ENCODE measurements at regions not wholly inside any gene's neighbourhood (a gene's known extent, or its start where the extent isn't known, plus 50 kb on each side); places are given as distances from the start of the nearest gene placed in this dataset.

DNA sequence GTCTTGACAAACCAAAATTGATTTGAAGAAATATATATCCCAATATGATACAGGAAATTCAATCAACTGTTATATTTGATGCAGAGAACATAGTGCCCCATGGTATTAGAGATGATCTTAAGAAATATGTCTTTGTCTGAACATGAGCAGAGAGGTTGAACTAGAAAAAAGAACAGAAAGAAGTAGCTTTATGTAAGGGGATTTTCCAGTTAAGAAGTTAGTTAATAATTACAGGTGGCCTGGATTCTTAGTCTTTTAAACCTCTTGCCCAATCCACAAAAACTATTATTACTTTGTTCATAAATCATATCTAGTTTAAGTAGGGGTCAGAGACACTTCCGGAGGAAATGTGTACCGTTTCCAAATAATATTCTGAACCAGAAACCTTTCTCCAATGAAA lies 1186.7 kb upstream of the EPHA6 start:
- no peaks in the 10 kb centered on the region for H3K9me3 ChIP-seq
- Mint-ChIP-seq H3K27me3 (ENCODE audit: insufficient read depth, unreplicated experiment) (no peaks in the 10 kb centered on the region), H3K27ac (ENCODE audit: unreplicated experiment) (no peak overlapping the region), H3K36me3 (ENCODE audit: insufficient read depth, unreplicated experiment) (no peaks in the 10 kb centered on the region), H3K9me3 (ENCODE audit: unreplicated experiment) (no peaks in the 10 kb centered on the region), H3K4me1 (ENCODE audit: low read depth, unreplicated experiment) (no peaks in the 10 kb centered on the region), H3K4me3 (ENCODE audit: unreplicated experiment) (no peak overlapping the region)
- ChIA-PET CTCF (no interaction called here), POLR2A (no interaction called here)
- BruUV-seq (replicated peaks), result no TSS peak
- no peak overlapping the region for H3K4me3 ChIP-seq (ENCODE audit: low read depth, low read length)
- no peaks in the 10 kb centered on the region for H3K4me1 ChIP-seq
- TF ChIP-seq, protein P1, sequence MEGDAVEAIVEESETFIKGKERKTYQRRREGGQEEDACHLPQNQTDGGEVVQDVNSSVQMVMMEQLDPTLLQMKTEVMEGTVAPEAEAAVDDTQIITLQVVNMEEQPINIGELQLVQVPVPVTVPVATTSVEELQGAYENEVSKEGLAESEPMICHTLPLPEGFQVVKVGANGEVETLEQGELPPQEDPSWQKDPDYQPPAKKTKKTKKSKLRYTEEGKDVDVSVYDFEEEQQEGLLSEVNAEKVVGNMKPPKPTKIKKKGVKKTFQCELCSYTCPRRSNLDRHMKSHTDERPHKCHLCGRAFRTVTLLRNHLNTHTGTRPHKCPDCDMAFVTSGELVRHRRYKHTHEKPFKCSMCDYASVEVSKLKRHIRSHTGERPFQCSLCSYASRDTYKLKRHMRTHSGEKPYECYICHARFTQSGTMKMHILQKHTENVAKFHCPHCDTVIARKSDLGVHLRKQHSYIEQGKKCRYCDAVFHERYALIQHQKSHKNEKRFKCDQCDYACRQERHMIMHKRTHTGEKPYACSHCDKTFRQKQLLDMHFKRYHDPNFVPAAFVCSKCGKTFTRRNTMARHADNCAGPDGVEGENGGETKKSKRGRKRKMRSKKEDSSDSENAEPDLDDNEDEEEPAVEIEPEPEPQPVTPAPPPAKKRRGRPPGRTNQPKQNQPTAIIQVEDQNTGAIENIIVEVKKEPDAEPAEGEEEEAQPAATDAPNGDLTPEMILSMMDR (IDR thresholded peaks at IDR 0.05; ENCODE audit: insufficient read depth in 1 of 2, low read depth in 1 of 2, low read length in 1 of 2, severe bottlenecking in 1 of 2, unreplicated experiment in 1 of 2), result no peak
- intact Hi-C loops (cut with micrococcal nuclease; ENCODE audit: unreplicated experiment), result no loop called here
- H3K27me3 ChIP-seq (replicated peaks; ENCODE audit: control insufficient read depth, insufficient read depth, low read length), result no peaks in the 10 kb centered on the region
- DNase-seq, result no peak
- H3K36me3 ChIP-seq (ENCODE audit: control insufficient read depth, insufficient read depth, low read length), result no peaks in the 10 kb centered on the region

DNA sequence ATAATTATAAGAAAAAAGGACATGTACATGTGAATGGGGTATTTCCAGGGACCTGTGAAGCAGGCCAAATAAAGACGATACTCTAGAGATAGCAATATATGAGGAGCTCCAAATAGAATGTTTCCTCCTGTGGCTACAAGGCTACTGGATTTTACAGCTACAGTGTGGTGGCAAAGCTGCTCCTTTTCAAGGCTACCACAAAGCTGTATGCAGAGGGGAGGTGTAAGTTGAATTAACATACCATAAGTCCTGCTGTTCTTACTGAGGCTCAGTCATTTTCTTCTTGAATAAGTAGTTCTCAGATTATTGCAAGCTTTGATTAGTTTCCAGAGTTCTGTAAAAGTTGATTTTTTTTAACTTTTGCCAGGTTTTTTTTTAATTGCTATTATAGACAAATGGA lies 1184.6 kb upstream of the EPHA6 start:
- POLR2A ChIA-PET, result no interaction called here
- H3K27me3 Mint-ChIP-seq (ENCODE audit: insufficient read depth, unreplicated experiment), result no peaks in the 10 kb centered on the region

DNA sequence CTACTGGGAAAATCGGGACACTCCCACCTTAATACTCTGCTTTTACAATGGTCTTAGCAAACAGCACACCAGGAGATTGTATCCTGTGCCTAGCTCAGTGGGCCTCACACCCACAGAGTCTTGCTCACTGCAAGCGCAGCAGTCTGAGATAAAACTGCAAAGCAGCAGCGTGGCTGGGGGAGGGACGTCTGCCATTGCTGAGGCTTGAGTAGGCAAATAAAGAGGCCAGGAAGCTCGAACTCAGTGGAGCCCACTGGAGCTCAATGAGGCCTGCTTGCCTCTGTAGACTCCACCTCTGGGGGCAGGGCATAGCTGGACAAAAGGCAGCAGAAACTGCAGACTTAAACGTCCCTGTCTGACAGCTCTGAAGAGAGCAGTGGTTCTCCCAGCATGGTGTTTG lies 1169.1 kb upstream of the EPHA6 start:
- intact Hi-C loops (cut with micrococcal nuclease; ENCODE audit: unreplicated experiment), result no loop called here
- H3K9me3 Mint-ChIP-seq (ENCODE audit: unreplicated experiment), result peaks cover 30% of the 10 kb centered on the region

More for the DNA sequence above, 1184.6 kb upstream of the EPHA6 start:
- Mint-ChIP-seq H3K4me3 (ENCODE audit: unreplicated experiment) (no peak overlapping the region), H3K27ac (ENCODE audit: unreplicated experiment) (no peak overlapping the region), H3K36me3 (ENCODE audit: insufficient read depth, unreplicated experiment) (no peaks in the 10 kb centered on the region), H3K4me1 (ENCODE audit: low read depth, unreplicated experiment) (no peaks in the 10 kb centered on the region), H3K9me3 (ENCODE audit: unreplicated experiment) (no peaks in the 10 kb centered on the region)
- Histone ChIP-seq H3K27me3 (replicated peaks; ENCODE audit: control insufficient read depth, insufficient read depth, low read length) (no peaks in the 10 kb centered on the region), H3K4me3 (ENCODE audit: low read depth, low read length) (no peak overlapping the region), H3K36me3 (ENCODE audit: control insufficient read depth, insufficient read depth, low read length) (no peaks in the 10 kb centered on the region), H3K4me1 (no peaks in the 10 kb centered on the region), H3K9me3 (no peaks in the 10 kb centered on the region)
- BruUV-seq (replicated peaks), result no TSS peak
- CTCF ChIA-PET, result no interaction called here
- TF ChIP-seq, protein P1 (IDR thresholded peaks at IDR 0.05; ENCODE audit: insufficient read depth in 1 of 2, low read depth in 1 of 2, low read length in 1 of 2, severe bottlenecking in 1 of 2, unreplicated experiment in 1 of 2), result no peak
- intact Hi-C loops (cut with micrococcal nuclease; ENCODE audit: unreplicated experiment), result no loop called here
- DNase-seq, result no peak

More for the DNA sequence above, 1169.1 kb upstream of the EPHA6 start:
- H3K27me3 ChIP-seq (replicated peaks; ENCODE audit: control insufficient read depth, insufficient read depth, low read length), result no peaks in the 10 kb centered on the region
- no peaks in the 10 kb centered on the region for H3K4me1 ChIP-seq
- H3K4me3 ChIP-seq (ENCODE audit: low read depth, low read length), result no peak overlapping the region
- BruUV-seq (replicated peaks), result no TSS peak
- CTCF ChIA-PET, result no interaction called here
- POLR2A ChIA-PET, result no interaction called here
- TF ChIP-seq, protein P1 (IDR thresholded peaks at IDR 0.05; ENCODE audit: insufficient read depth in 1 of 2, low read depth in 1 of 2, low read length in 1 of 2, severe bottlenecking in 1 of 2, unreplicated experiment in 1 of 2), result no peak
- Mint-ChIP-seq H3K4me1 (ENCODE audit: low read depth, unreplicated experiment) (no peaks in the 10 kb centered on the region), H3K4me3 (ENCODE audit: unreplicated experiment) (no peak overlapping the region), H3K27me3 (ENCODE audit: insufficient read depth, unreplicated experiment) (no peaks in the 10 kb centered on the region), H3K36me3 (ENCODE audit: insufficient read depth, unreplicated experiment) (no peaks in the 10 kb centered on the region), H3K27ac (ENCODE audit: unreplicated experiment) (no peak overlapping the region)
- no peaks in the 10 kb centered on the region for H3K9me3 ChIP-seq
- no peaks in the 10 kb centered on the region for H3K36me3 ChIP-seq (ENCODE audit: control insufficient read depth, insufficient read depth, low read length)
- DNase-seq, result no peak

Measured in Caco-2 (cell line).